Mesothelial cell of epicardium (in vitro differentiated cells): ENCODE measurements at regions not wholly inside any gene's neighbourhood (a gene's known extent, or its start where the extent isn't known, plus 50 kb on each side); places are given as distances from the start of the nearest gene placed in this dataset.
"Not testable (repeated sequence)": the region's sequence is repeated elsewhere in the genome, so short reads cannot be mapped to it uniquely, and the experiment has no call there.

ENCODE experiments used
- DNase-seq, 2 experiments: peaks; one replicate each; pipeline ENCODE4 v3.0.0; 2021; ENCODE audit warnings: low spot score in 2 of 2; ENCODE audit not compliant: unreplicated experiment in 2 of 2
- H3K27ac Mint-ChIP-seq: 2 replicates; pipeline ENCODE4 v1.8.0; 2021; ENCODE audit warnings: mixed read lengths
- H3K27me3 Mint-ChIP-seq: 2 replicates; pipeline ENCODE4 v1.8.0; 2021; ENCODE audit warnings: low read depth, mixed read lengths
- H3K36me3 Mint-ChIP-seq: 2 replicates; pipeline ENCODE4 v1.8.0; 2021; ENCODE audit warnings: mixed read lengths
- H3K4me1 Mint-ChIP-seq: 2 replicates; pipeline ENCODE4 v1.8.0; 2021; ENCODE audit warnings: mixed read lengths
- H3K4me3 Mint-ChIP-seq: 2 replicates; pipeline ENCODE4 v1.8.0; 2021; ENCODE audit warnings: mild to moderate bottlenecking, moderate library complexity, mixed read lengths
- H3K9me3 Mint-ChIP-seq: 2 replicates; pipeline ENCODE4 v1.8.0; 2021; ENCODE audit warnings: mixed read lengths
- CTCF ChIP-seq: fragments of 200-600 bp; sonication (generic); IDR thresholded peaks from one replicate; pipeline ENCODE4 v1.5.0; 2021; ENCODE audit warnings: antibody characterized with exemption; ENCODE audit not compliant: unreplicated experiment

DNA sequence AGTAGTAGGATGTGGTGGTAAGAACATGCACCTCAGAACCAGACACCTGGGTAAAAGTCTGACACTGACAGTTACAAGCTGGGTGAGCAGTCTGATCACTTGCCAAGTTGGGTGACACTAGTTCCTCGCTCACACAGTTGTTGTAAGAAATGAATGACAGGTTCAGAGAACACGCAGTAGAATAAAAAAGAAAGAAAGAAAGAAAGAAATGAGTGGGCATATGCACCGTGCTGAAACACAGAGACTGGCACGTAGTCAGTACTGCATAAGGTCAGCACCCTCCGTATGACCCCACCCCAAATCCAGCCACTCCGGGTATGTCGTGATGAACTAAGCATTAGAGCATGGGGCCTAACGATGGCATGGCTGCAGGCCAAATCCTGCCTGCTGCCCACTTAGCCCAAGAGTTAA lies 90.6 kb downstream of the GLUL start:
- no peak for TF ChIP-seq CTCF
- H3K9me3 Mint-ChIP-seq: peaks cover 6% of the 10 kb centered on the region
- no peak for DNase-seq
- H3K4me3 Mint-ChIP-seq: no peak overlapping the region
- H3K27me3 Mint-ChIP-seq: peaks cover 2% of the 10 kb centered on the region
- H3K36me3 Mint-ChIP-seq: no peaks in the 10 kb centered on the region
- H3K4me1 Mint-ChIP-seq: peaks cover 24% of the 10 kb centered on the region
- H3K27ac Mint-ChIP-seq: no peak overlapping the region

- Mint-ChIP-seq H3K4me3 (no peak overlapping the region), H3K4me1 (peaks cover 24% of the 10 kb centered on the region), H3K9me3 (no peaks in the 10 kb centered on the region), H3K27ac (no peak overlapping the region), H3K27me3 (peaks cover 2% of the 10 kb centered on the region), H3K36me3 (no peaks in the 10 kb centered on the region)
- TF ChIP-seq CTCF: no peak
- no peak for DNase-seq
These were observed 91.6 kb downstream of the GLUL start for GRCh38 chr1:182299728-182300616.

GRCh38 chr1:182299054-182299727 lies 92.4 kb downstream of the GLUL start:
- H3K27ac Mint-ChIP-seq, H3K36me3 Mint-ChIP-seq, H3K27me3 Mint-ChIP-seq, H3K4me3 Mint-ChIP-seq, H3K9me3 Mint-ChIP-seq, DNase-seq: not testable (repeated sequence)
- peaks cover 24% of the 10 kb centered on the region for H3K4me1 Mint-ChIP-seq

GRCh38 chr1:182297335-182297734 lies 94.3 kb downstream of the GLUL start:
- no peak for DNase-seq
- Mint-ChIP-seq H3K9me3 (no peaks in the 10 kb centered on the region), H3K27ac (no peak overlapping the region), H3K4me3 (no peak overlapping the region), H3K27me3 (peaks cover 5% of the 10 kb centered on the region), H3K4me1 (peaks cover 23% of the 10 kb centered on the region), H3K36me3 (no peaks in the 10 kb centered on the region)
- TF ChIP-seq CTCF: no peak

GRCh38 chr1:182295697-182296096 lies 95.9 kb downstream of the GLUL start:
- Mint-ChIP-seq H3K36me3 (no peaks in the 10 kb centered on the region), H3K27me3 (peaks cover 5% of the 10 kb centered on the region), H3K4me1 (peaks cover 9% of the 10 kb centered on the region), H3K27ac (no peak overlapping the region), H3K9me3 (no peaks in the 10 kb centered on the region), H3K4me3 (no peak overlapping the region)
- no peak for TF ChIP-seq CTCF
- DNase-seq: no peak

GRCh38 chr1:182293119-182293589 lies 98.4 kb downstream of the GLUL start:
- H3K27me3 Mint-ChIP-seq: peaks cover 5% of the 10 kb centered on the region
- no peaks in the 10 kb centered on the region for H3K4me1 Mint-ChIP-seq
- no peak overlapping the region for H3K4me3 Mint-ChIP-seq
- no peak overlapping the region for H3K27ac Mint-ChIP-seq
- no peaks in the 10 kb centered on the region for H3K36me3 Mint-ChIP-seq
- no peak for TF ChIP-seq CTCF
- H3K9me3 Mint-ChIP-seq: no peaks in the 10 kb centered on the region
- DNase-seq: no peak
